Glutamatergic neuron (in vitro differentiated cells): ENCODE measurements at regions not wholly inside any gene's neighbourhood (a gene's known extent, or its start where the extent isn't known, plus 50 kb on each side); places are given as distances from the start of the nearest gene placed in this dataset.

Experiments
- DNase-seq: peaks from one replicate; pipeline ENCODE4 v3.0.0; 2022
- H3K27ac Mint-ChIP-seq: one replicate; pipeline ENCODE4 v1.8.0; 2020; ENCODE audit warnings: mild to moderate bottlenecking, mixed read lengths, inconsistent platforms; ENCODE audit not compliant: unreplicated experiment
- H3K27me3 Mint-ChIP-seq: one replicate; pipeline ENCODE4 v1.8.0; 2020; ENCODE audit warnings: mild to moderate bottlenecking, moderate library complexity, mixed read lengths, inconsistent platforms; ENCODE audit not compliant: unreplicated experiment
- H3K36me3 Mint-ChIP-seq: one replicate; pipeline ENCODE4 v1.8.0; 2020; ENCODE audit warnings: mild to moderate bottlenecking, mixed read lengths, inconsistent platforms; ENCODE audit not compliant: unreplicated experiment
- H3K4me1 Mint-ChIP-seq: one replicate; pipeline ENCODE4 v1.8.0; 2020; ENCODE audit warnings: mild to moderate bottlenecking, low read depth, mixed read lengths, inconsistent platforms; ENCODE audit not compliant: unreplicated experiment
- H3K4me3 Mint-ChIP-seq: one replicate; pipeline ENCODE4 v1.8.0; 2020; ENCODE audit warnings: mild to moderate bottlenecking, mixed read lengths, inconsistent platforms; ENCODE audit not compliant: unreplicated experiment
- H3K9me3 Mint-ChIP-seq: one replicate; pipeline ENCODE4 v1.8.0; 2020; ENCODE audit warnings: mild to moderate bottlenecking, moderate library complexity, mixed read lengths, inconsistent platforms; ENCODE audit not compliant: unreplicated experiment
- CTCF ChIP-seq: fragments of 200-600 bp; sonication (generic); IDR thresholded peaks from one replicate; pipeline ENCODE4 v1.5.0; 2021; ENCODE audit not compliant: partially characterized antibody, unreplicated experiment

DNA sequence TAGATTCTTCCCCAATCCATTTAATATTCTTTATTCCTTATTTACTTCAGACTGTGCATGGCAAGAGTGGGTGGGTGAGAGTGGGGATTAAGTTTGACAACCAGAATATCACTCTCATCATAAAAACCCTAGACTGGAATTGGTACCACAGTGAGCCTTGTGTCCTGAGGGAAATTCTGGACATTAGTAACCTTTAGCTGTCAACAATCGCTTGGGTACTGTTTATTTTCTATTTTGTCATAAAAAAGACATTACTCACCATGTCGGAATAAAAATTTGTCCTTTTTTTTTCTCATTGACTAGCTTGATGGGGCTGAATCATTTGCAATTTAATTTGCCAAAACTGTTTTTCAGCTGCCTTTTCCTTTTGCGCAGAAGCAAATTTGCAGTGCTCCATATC lies 176.1 kb upstream of the SEMA3C start:
- Mint-ChIP-seq H3K27ac (no peak overlapping the region), H3K9me3 (no peaks in the 10 kb centered on the region), H3K36me3 (no peaks in the 10 kb centered on the region)

GRCh38 chr7:81081616-81082015 lies 162.8 kb upstream of the SEMA3C start:
- DNase-seq = no peak
- H3K27ac Mint-ChIP-seq = no peak overlapping the region
- no peaks in the 10 kb centered on the region for H3K9me3 Mint-ChIP-seq
- no peak for TF ChIP-seq CTCF
- no peaks in the 10 kb centered on the region for H3K27me3 Mint-ChIP-seq
- no peak overlapping the region for H3K4me3 Mint-ChIP-seq
- H3K36me3 Mint-ChIP-seq = peaks cover 4% of the 10 kb centered on the region
- no peaks in the 10 kb centered on the region for H3K4me1 Mint-ChIP-seq

More for the DNA sequence above, 176.1 kb upstream of the SEMA3C start:
- no peaks in the 10 kb centered on the region for H3K27me3 Mint-ChIP-seq
- no peak for DNase-seq
- no peak for TF ChIP-seq CTCF
- no peak overlapping the region for H3K4me3 Mint-ChIP-seq
- H3K4me1 Mint-ChIP-seq = no peaks in the 10 kb centered on the region

- TF ChIP-seq CTCF = no peak
- H3K27me3 Mint-ChIP-seq = no peaks in the 10 kb centered on the region
- H3K36me3 Mint-ChIP-seq = peaks cover 4% of the 10 kb centered on the region
- DNase-seq = no peak
- no peaks in the 10 kb centered on the region for H3K4me1 Mint-ChIP-seq
- H3K4me3 Mint-ChIP-seq = no peak overlapping the region
- no peaks in the 10 kb centered on the region for H3K9me3 Mint-ChIP-seq
- no peak overlapping the region for H3K27ac Mint-ChIP-seq
These were observed 161.7 kb upstream of the SEMA3C start for GRCh38 chr7:81080553-81080952.

GRCh38 chr7:81079746-81080145 lies 160.9 kb upstream of the SEMA3C start:
- Mint-ChIP-seq H3K27me3 (no peaks in the 10 kb centered on the region), H3K9me3 (no peaks in the 10 kb centered on the region), H3K4me3 (no peak overlapping the region), H3K36me3 (peaks cover 4% of the 10 kb centered on the region), H3K27ac (no peak overlapping the region), H3K4me1 (no peaks in the 10 kb centered on the region)
- TF ChIP-seq CTCF = no peak
- DNase-seq = no peak

DNA sequence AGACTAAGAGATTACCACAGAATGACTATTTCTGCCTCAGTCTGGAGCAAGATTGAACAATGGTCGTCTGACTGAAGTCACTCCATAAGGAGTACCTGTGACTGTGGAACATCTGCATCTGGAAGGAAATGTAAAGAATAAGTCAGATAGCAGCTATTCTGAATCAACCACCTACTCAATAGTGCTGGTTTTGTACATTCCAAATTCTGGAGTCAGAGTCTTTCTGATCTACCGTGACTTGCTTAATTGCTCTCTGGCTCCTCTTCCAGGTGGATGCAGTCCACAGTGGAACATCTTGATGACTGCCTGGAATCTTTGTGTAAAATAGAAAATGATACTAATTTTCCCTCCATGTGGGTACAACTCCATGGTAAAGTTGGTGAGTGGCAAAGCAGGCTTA lies 156.3 kb upstream of the SEMA3C start:
- peaks cover 4% of the 10 kb centered on the region for H3K4me1 Mint-ChIP-seq
- H3K4me3 Mint-ChIP-seq = no peak overlapping the region
- no peak overlapping the region for H3K27ac Mint-ChIP-seq
- no peak for DNase-seq
- H3K9me3 Mint-ChIP-seq = no peaks in the 10 kb centered on the region
- H3K27me3 Mint-ChIP-seq = no peaks in the 10 kb centered on the region
- TF ChIP-seq CTCF = no peak
- H3K36me3 Mint-ChIP-seq = peaks cover 10% of the 10 kb centered on the region
